Naive thymus-derived CD4-positive, alpha-beta T cell (primary cell): ENCODE measurements at regions not wholly inside any gene's neighbourhood (a gene's known extent, or its start where the extent isn't known, plus 50 kb on each side); places are given as distances from the start of the nearest gene placed in this dataset.

ENCODE experiments used
- ATAC-seq: fragments of 150-1000 bp; cut with Tn5 transposase; 2 replicates; pipeline ENCODE4 v1.10.0; 2021; ENCODE audit warnings: mild to moderate bottlenecking, moderate library complexity
- CTCF ChIA-PET: fragments of 350-600 bp; sonication (Branson Sonifier 250); formaldehyde crosslinking; loops from one replicate; lab custom pipeline; 2021; ENCODE audit warnings: antibody characterized with exemption; lab: Charles Lee
- POLR2A ChIA-PET: fragments of 350-600 bp; sonication (Branson Sonifier 250); formaldehyde crosslinking; loops from one replicate; lab custom pipeline; 2021; ENCODE audit warnings: antibody characterized with exemption, inconsistent platforms; lab: Charles Lee
- DNase-seq, 9 donors: peaks; one replicate each; pipeline versions ENCODE4 v3.0.0 to v3.0.0-alpha.2; 2020 to 2022; ENCODE audit warnings: mixed read lengths in 1 of 9
- H3K27ac ChIP-seq: one replicate; pipeline ENCODE4 v1.7.0; 2013; ENCODE audit warnings: mild to moderate bottlenecking, low read depth, low read length, moderate library complexity
- H3K27me3 ChIP-seq, 2 donors: one replicate each; pipeline ENCODE4 v1.7.0; 2013; ENCODE audit warnings: low read length in 2 of 2, mild to moderate bottlenecking in 2 of 2, moderate library complexity in 2 of 2; ENCODE audit not compliant: control insufficient read depth in 2 of 2, insufficient read depth in 2 of 2
- H3K36me3 ChIP-seq, 3 experiments: 1 replicate in 2 of 3; 2 replicates in 1 of 3; pipeline ENCODE4 v1.7.0; 2013; ENCODE audit warnings: low read length in 3 of 3, mild to moderate bottlenecking in 3 of 3, moderate library complexity in 1 of 3; ENCODE audit not compliant: insufficient read depth in 3 of 3, control insufficient read depth in 2 of 3
- H3K4me1 ChIP-seq, 2 donors: one replicate each; pipeline ENCODE4 v1.7.0; 2013; ENCODE audit warnings: low read length in 2 of 2, mild to moderate bottlenecking in 2 of 2, moderate library complexity in 1 of 2; ENCODE audit not compliant: control insufficient read depth in 2 of 2, insufficient read depth in 2 of 2
- H3K4me3 ChIP-seq: 2 replicates; pipeline ENCODE4 v1.7.0; 2013; ENCODE audit warnings: mild to moderate bottlenecking, low read length
- H3K9me3 ChIP-seq, 3 experiments: 1 replicate in 2 of 3; 2 replicates in 1 of 3; pipeline ENCODE4 v1.7.0; 2013; ENCODE audit warnings: low read length in 3 of 3; ENCODE audit not compliant: control insufficient read depth in 2 of 3
- H3K27ac Mint-ChIP-seq, 9 donors: one replicate each; pipeline ENCODE4 v1.8.0; 2020 to 2022; ENCODE audit warnings: mixed read lengths in 9 of 9, mild to moderate bottlenecking in 8 of 9, moderate library complexity in 5 of 9, inconsistent platforms in 2 of 9
- H3K27me3 Mint-ChIP-seq, 5 donors: one replicate each; pipeline ENCODE4 v1.8.0; 2021 to 2022; ENCODE audit warnings: mixed read lengths in 5 of 5, mild to moderate bottlenecking in 1 of 5
- H3K36me3 Mint-ChIP-seq, 5 donors: one replicate each; pipeline ENCODE4 v1.8.0; 2020 to 2022; ENCODE audit warnings: mixed read lengths in 5 of 5, mild to moderate bottlenecking in 3 of 5, inconsistent platforms in 1 of 5
- H3K4me1 Mint-ChIP-seq, 7 donors: one replicate each; pipeline ENCODE4 v1.8.0; 2020 to 2022; ENCODE audit warnings: mixed read lengths in 7 of 7, mild to moderate bottlenecking in 3 of 7, inconsistent platforms in 1 of 7
- H3K4me3 Mint-ChIP-seq, 10 donors: one replicate each; pipeline ENCODE4 v1.8.0; 2020 to 2022; ENCODE audit warnings: mild to moderate bottlenecking in 10 of 10, mixed read lengths in 10 of 10, moderate library complexity in 6 of 10, inconsistent platforms in 2 of 10
- H3K9me3 Mint-ChIP-seq, 11 donors: one replicate each; pipeline ENCODE4 v1.8.0; 2020 to 2022; ENCODE audit warnings: mixed read lengths in 11 of 11, mild to moderate bottlenecking in 4 of 11, inconsistent platforms in 1 of 11, moderate library complexity in 1 of 11
- intact Hi-C, 2 donors: fragments of 100-400 bp; cut with micrococcal nuclease; formaldehyde crosslinking; loops; one replicate each; pipeline ENCODE4 v1.15.1; 2023

DNA sequence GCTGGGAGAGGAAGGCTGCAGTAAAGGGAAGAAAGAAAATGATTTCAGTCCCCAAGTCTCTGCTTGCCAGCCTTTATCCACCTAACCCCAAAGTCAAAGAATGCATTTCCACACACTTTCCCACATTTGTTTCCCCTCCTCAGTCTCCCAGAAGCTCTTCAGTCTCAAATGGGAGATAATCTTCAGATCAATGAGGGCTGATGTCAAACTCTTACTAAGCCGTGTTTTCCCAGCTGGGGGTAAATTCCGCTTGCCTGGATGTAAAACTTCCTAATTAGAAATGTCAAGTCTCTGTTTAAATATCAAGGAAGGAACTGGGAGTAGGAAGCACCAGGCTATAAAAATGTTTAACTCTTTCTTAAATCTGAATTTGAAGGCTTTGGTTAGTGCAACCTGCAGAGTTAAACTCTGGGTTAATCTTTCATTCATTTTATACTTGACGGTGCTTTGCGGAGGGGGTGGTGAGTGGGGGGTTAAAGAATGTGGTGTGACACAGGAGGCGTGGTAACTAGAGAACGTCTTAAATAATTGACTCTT lies 601.4 kb upstream of the ACTRT1 start:
- DNase-seq (no peak), ATAC-seq (no peak)
- Histone ChIP-seq H3K9me3 (no peaks in the 10 kb centered on the region), H3K27ac (no peak overlapping the region), H3K36me3 (no peaks in the 10 kb centered on the region), H3K4me3 (no peak overlapping the region), H3K4me1 (no peaks in the 10 kb centered on the region), H3K27me3 (no peaks in the 10 kb centered on the region)
- peaks cover 0 to 11% (median 3%) of the 10 kb centered on the region in 11 donors for H3K9me3 Mint-ChIP-seq
- CTCF ChIA-PET: no interaction called here
- H3K27me3 Mint-ChIP-seq: no peaks in the 10 kb centered on the region
- no peak overlapping the region for H3K4me3 Mint-ChIP-seq
- H3K4me1 Mint-ChIP-seq: no peaks in the 10 kb centered on the region
- H3K27ac Mint-ChIP-seq: no peak overlapping the region
- intact Hi-C loops: no loop called here
- no peaks in the 10 kb centered on the region for H3K36me3 Mint-ChIP-seq
- POLR2A ChIA-PET: no interaction called here

DNA sequence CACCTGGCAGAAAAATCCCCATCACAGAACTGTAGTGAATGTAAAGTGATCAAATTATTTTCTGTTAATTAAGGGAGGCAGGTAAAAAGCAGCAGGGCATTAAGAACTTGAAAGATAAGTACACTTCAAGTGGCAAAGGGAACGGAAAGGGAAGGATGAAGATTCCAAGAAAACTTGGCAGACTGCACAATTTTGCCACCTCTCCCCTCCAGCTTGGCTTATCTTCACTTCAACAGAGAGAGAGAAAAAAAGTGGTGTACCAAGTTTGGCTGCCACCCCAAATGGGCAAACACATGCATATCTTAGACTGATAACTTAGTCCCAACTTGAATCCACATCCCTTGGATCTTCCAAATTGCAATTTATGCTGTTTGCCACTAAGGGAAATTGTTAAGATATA lies 598.1 kb upstream of the ACTRT1 start:
- Histone ChIP-seq H3K27ac (no peak overlapping the region), H3K36me3 (no peaks in the 10 kb centered on the region), H3K27me3 (no peaks in the 10 kb centered on the region), H3K4me1 (no peaks in the 10 kb centered on the region), H3K4me3 (no peak overlapping the region), H3K9me3 (no peaks in the 10 kb centered on the region)
- ChIA-PET POLR2A (no interaction called here), CTCF (no interaction called here)
- no peaks in the 10 kb centered on the region for H3K36me3 Mint-ChIP-seq
- no peak for ATAC-seq
- H3K9me3 Mint-ChIP-seq: peaks cover 0 to 5% (median 0%) of the 10 kb centered on the region in 11 donors
- no peaks in the 10 kb centered on the region for H3K4me1 Mint-ChIP-seq
- no peak overlapping the region for H3K4me3 Mint-ChIP-seq
- intact Hi-C loops: no loop called here
- no peaks in the 10 kb centered on the region for H3K27me3 Mint-ChIP-seq
- H3K27ac Mint-ChIP-seq: no peak overlapping the region
- DNase-seq: no peak

DNA sequence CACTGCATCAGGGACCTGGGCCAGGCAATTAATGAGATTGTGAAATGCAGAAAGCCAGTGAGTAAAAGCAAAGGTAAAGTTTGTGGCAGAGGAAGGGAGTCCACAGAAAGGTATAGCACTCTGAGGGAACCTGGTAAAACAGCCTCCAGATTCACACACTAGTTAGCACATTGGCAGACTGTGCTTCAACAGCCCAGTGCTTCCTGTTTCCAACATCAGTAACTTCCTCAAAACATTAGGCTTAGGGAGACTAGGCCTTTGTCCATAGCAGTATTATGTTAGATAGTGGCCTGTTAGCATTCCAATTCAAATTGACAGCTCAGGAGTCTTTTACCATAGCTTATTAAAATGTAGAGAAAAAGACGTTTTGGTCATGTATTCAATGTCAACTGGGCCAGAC lies 582.6 kb upstream of the ACTRT1 start:
- Mint-ChIP-seq H3K9me3 (peaks cover 0 to 2% (median 0%) of the 10 kb centered on the region in 11 donors), H3K4me1 (peaks cover 0 to 1% (median 0%) of the 10 kb centered on the region in 7 donors), H3K4me3 (no peak overlapping the region), H3K27ac (no peak overlapping the region), H3K27me3 (no peaks in the 10 kb centered on the region), H3K36me3 (no peaks in the 10 kb centered on the region)
- ATAC-seq: no peak
- H3K4me1 ChIP-seq: no peaks in the 10 kb centered on the region
- no peak for DNase-seq
- no peaks in the 10 kb centered on the region for H3K36me3 ChIP-seq
- H3K4me3 ChIP-seq: no peak overlapping the region
- ChIA-PET CTCF (no interaction called here), POLR2A (no interaction called here)
- intact Hi-C loops: no loop called here
- H3K9me3 ChIP-seq: no peaks in the 10 kb centered on the region
- no peaks in the 10 kb centered on the region for H3K27me3 ChIP-seq
- no peak overlapping the region for H3K27ac ChIP-seq

DNA sequence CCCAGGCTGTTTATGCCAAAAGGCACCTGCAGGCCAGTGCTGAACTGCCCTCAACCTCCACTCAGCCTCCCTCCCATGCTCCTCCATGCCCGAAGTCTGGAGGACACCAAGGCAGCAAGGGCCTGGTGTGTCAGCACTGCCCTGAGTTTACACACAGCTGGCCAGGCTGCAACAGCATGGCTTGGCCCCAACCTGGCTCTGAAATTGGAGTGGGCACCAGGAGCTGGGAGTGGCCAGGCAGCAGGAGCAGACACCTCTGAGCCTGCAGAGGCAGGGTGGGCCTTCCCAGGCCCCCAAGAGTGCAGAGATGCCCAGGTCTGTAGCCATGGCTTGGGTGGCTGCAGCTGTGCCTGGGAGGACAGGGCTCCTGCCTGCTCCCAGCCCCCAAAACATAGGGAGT lies 571.2 kb upstream of the ACTRT1 start:
- H3K27me3 Mint-ChIP-seq: peaks cover 0 to 6% (median 0%) of the 10 kb centered on the region in 5 donors
- H3K27ac ChIP-seq: no peak overlapping the region
- POLR2A ChIA-PET: no interaction called here
- CTCF ChIA-PET: no interaction called here
- no peak overlapping the region for H3K4me3 ChIP-seq
- no peaks in the 10 kb centered on the region for H3K36me3 Mint-ChIP-seq
- no peak overlapping the region for H3K27ac Mint-ChIP-seq
- DNase-seq: no peak
- no peaks in the 10 kb centered on the region for H3K27me3 ChIP-seq
- no peak for ATAC-seq
- no peaks in the 10 kb centered on the region for H3K4me1 ChIP-seq
- peaks cover 0 to 2% (median 0%) of the 10 kb centered on the region in 11 donors for H3K9me3 Mint-ChIP-seq
- H3K9me3 ChIP-seq: no peaks in the 10 kb centered on the region
- no peaks in the 10 kb centered on the region for H3K4me1 Mint-ChIP-seq
- intact Hi-C loops: no loop called here
- H3K36me3 ChIP-seq: no peaks in the 10 kb centered on the region
- no peak overlapping the region for H3K4me3 Mint-ChIP-seq

DNA sequence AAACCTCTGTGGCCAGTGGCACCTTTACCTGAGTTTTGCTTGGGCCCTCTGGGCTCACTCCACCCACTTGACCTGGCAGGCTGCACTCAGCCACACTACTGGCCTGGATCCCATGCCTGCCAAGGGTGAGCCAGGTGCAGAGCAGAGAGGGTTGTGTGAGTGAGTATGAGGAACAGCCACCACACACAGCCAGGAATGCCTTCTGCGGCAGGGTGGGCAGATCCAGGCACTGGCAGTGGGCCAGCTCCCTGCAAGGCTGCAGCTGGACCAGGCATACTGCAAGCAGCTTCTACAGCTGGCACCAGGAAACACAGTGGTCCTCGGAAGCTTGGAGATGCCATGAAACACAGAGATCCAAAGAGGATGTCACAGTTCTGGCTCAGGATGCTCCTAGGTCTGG lies 570.1 kb upstream of the ACTRT1 start:
- Histone ChIP-seq H3K4me3 (no peak overlapping the region), H3K9me3 (no peaks in the 10 kb centered on the region), H3K36me3 (no peaks in the 10 kb centered on the region), H3K4me1 (no peaks in the 10 kb centered on the region), H3K27me3 (no peaks in the 10 kb centered on the region), H3K27ac (no peak overlapping the region)
- intact Hi-C loops: no loop called here
- Mint-ChIP-seq H3K36me3 (no peaks in the 10 kb centered on the region), H3K27me3 (peaks cover 0 to 6% (median 0%) of the 10 kb centered on the region in 5 donors), H3K9me3 (peaks cover 0 to 2% (median 0%) of the 10 kb centered on the region in 11 donors), H3K4me3 (no peak overlapping the region), H3K4me1 (no peaks in the 10 kb centered on the region), H3K27ac (no peak overlapping the region)
- POLR2A ChIA-PET: no interaction called here
- no peak for DNase-seq
- no peak for ATAC-seq
- CTCF ChIA-PET: no interaction called here

DNA sequence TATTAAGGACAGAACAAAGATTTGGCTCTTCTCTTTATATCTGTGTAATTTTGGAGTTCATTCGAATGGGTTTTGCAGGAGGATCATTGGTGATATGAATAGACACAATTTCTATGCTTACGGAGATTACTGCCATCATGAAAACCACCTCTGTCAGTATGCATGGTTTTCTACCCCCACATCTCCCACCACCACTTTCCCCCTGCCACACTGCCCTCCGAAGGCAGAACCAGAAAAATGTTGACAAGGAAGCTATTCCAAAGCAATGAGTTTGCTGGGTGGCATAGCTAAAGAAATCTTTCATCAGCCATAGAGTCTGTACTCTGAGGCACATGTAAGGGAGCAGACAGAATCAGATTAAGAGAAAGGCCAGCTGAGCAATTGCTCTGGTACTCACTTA lies 567.3 kb upstream of the ACTRT1 start:
- peaks cover 0 to 1% (median 0%) of the 10 kb centered on the region in 11 donors for H3K9me3 Mint-ChIP-seq
- CTCF ChIA-PET: no interaction called here
- H3K4me1 Mint-ChIP-seq: no peaks in the 10 kb centered on the region
- Histone ChIP-seq H3K27ac (no peak overlapping the region), H3K4me1 (no peaks in the 10 kb centered on the region), H3K27me3 (no peaks in the 10 kb centered on the region), H3K9me3 (no peaks in the 10 kb centered on the region), H3K36me3 (no peaks in the 10 kb centered on the region), H3K4me3 (no peak overlapping the region)
- no peak for ATAC-seq
- POLR2A ChIA-PET: no interaction called here
- no peaks in the 10 kb centered on the region for H3K27me3 Mint-ChIP-seq
- no peak overlapping the region for H3K27ac Mint-ChIP-seq
- intact Hi-C loops: no loop called here
- no peaks in the 10 kb centered on the region for H3K36me3 Mint-ChIP-seq
- no peak overlapping the region for H3K4me3 Mint-ChIP-seq
- DNase-seq: no peak

DNA sequence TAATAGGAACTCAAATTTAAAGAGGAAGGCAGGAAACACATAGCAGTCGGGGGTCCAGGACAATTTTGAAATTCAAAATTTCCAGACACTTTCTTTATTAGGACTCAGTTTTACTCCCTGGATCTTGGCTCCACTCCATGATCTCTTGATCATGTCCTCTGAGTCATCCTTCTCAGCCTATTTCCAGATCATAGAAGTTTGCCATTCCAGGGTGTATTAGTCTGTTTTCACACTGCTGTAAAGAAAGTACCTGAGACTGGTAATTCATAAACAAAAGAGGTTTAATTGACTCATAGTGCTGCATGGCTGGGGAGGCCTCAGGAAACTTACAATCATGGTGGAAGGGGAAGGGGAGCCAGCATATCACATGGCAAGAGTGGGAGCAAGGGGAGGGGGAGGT lies 564.7 kb upstream of the ACTRT1 start:
- Histone ChIP-seq H3K27ac (no peak overlapping the region), H3K4me3 (no peak overlapping the region), H3K36me3 (no peaks in the 10 kb centered on the region), H3K4me1 (no peaks in the 10 kb centered on the region), H3K27me3 (no peaks in the 10 kb centered on the region), H3K9me3 (no peaks in the 10 kb centered on the region)
- Mint-ChIP-seq H3K9me3 (no peaks in the 10 kb centered on the region), H3K36me3 (no peaks in the 10 kb centered on the region), H3K4me1 (no peaks in the 10 kb centered on the region), H3K27me3 (no peaks in the 10 kb centered on the region), H3K27ac (no peak overlapping the region), H3K4me3 (no peak overlapping the region)
- no peak for DNase-seq
- ChIA-PET CTCF (no interaction called here), POLR2A (no interaction called here)
- intact Hi-C loops: no loop called here
- no peak for ATAC-seq
